Panc1 (cell line): ENCODE measurements at regions not wholly inside any gene's neighbourhood (a gene's known extent, or its start where the extent isn't known, plus 50 kb on each side); places are given as distances from the start of the nearest gene placed in this dataset.

Source experiments
- ATAC-seq: fragments of 200-7000 bp; cut with Tn5 transposase; 2 replicates; pipeline ENCODE4 v1.9.1; 2020; ENCODE audit warnings: mild to moderate bottlenecking, moderate library complexity
- BruUV-seq: library from RNA; stranded (reverse); fragments of 400-500 nt; replicated peaks from 2 replicates; lab custom pipeline; 2021; lab: Mats Ljungman, UMichigan
- CTCF ChIA-PET: fragments of 300-600 bp; sonication (Branson Sonifier 250); formaldehyde crosslinking; loops from one replicate; lab custom pipeline; 2022; ENCODE audit warnings: antibody characterized with exemption; lab: Charles Lee
- POLR2A ChIA-PET: fragments of 300-600 bp; sonication (Branson Sonifier 250); formaldehyde crosslinking; loops from one replicate; lab custom pipeline; 2022; ENCODE audit warnings: antibody characterized with exemption; lab: Charles Lee
- DNase-seq: peaks from one replicate; pipeline ENCODE4 v3.0.0-alpha.2; 2010; ENCODE audit warnings: low read depth, low spot score
- H3K27ac ChIP-seq: 2 replicates; pipeline ENCODE4 v1.5.1; 2011; ENCODE audit warnings: mild to moderate bottlenecking, low read length, inconsistent platforms
- H3K27me3 ChIP-seq: fragments of 200-500 bp; sonication (Bioruptor generic); 2 replicates; pipeline ENCODE4 v1.6.0; 2014; ENCODE audit warnings: low read length, inconsistent platforms; ENCODE audit not compliant: control insufficient read depth, insufficient read depth
- H3K36me3 ChIP-seq: fragments of 200-500 bp; sonication (Bioruptor generic); 2 replicates; pipeline ENCODE4 v1.5.1; 2014; ENCODE audit warnings: inconsistent platforms, mild to moderate bottlenecking, low read length, moderate library complexity; ENCODE audit not compliant: control insufficient read depth, insufficient read depth
- H3K4me1 ChIP-seq: 2 replicates; pipeline ENCODE4 v1.5.1; 2011; ENCODE audit warnings: inconsistent platforms, mild to moderate bottlenecking, low read length, moderate library complexity; ENCODE audit not compliant: control insufficient read depth, insufficient read depth
- H3K4me3 ChIP-seq, 2 experiments: 2 replicates each; pipeline ENCODE4 v1.5.1; 2011 to 2012; ENCODE audit warnings: low read depth in 2 of 2, low read length in 2 of 2, mild to moderate bottlenecking in 2 of 2, inconsistent platforms in 1 of 2, moderate library complexity in 1 of 2
- H3K9me3 ChIP-seq: fragments of 200-500 bp; sonication (Bioruptor generic); 2 replicates; pipeline ENCODE4 v1.5.1; 2014; ENCODE audit warnings: low read depth, mild to moderate bottlenecking, inconsistent platforms, low read length, moderate library complexity; ENCODE audit not compliant: control insufficient read depth, insufficient read depth
- CTCF ChIP-seq: fragments of 450-650 bp; IDR thresholded peaks from 2 replicates; pipeline ENCODE4 v1.5.1; 2017; ENCODE audit warnings: mild to moderate bottlenecking
- POLR2AphosphoS5 ChIP-seq: IDR thresholded peaks from 2 replicates; pipeline ENCODE4 v1.6.1; 2012; ENCODE audit warnings: mild to moderate bottlenecking, low read depth, low read length, moderate library complexity
- SIN3A ChIP-seq: IDR thresholded peaks from 2 replicates; pipeline ENCODE4 v1.6.1; 2012; ENCODE audit warnings: low read depth, mild to moderate bottlenecking, low read length, moderate library complexity, borderline replicate concordance; ENCODE audit not compliant: insufficient read depth
- TCF7L2 ChIP-seq: IDR thresholded peaks from 2 replicates; pipeline ENCODE4 v1.6.1; 2011; ENCODE audit warnings: mild to moderate bottlenecking, low read depth, low read length, inconsistent platforms
- in situ Hi-C: cut with HindIII; loops from 2 replicates; pipeline ENCODE4 v1.10.0; 2016; ENCODE audit warnings: low sequenced_read_pairs, low pct_unique_long_range_greater_than_20kb
- intact Hi-C: fragments of 100-400 bp; cut with micrococcal nuclease; formaldehyde crosslinking; loops from one replicate; pipeline ENCODE4 v1.10.0; 2022; ENCODE audit not compliant: unreplicated experiment
- TF ChIP-seq, protein P1 (sequence below), 2 experiments: IDR thresholded peaks; 2 replicates each; pipeline ENCODE4 v1.6.1; 2011 to 2012; ENCODE audit warnings: low read depth in 2 of 2, control low read depth in 1 of 2, low read length in 1 of 2, mild to moderate bottlenecking in 1 of 2, moderate library complexity in 1 of 2; ENCODE audit not compliant: insufficient read depth in 1 of 2

GRCh38 chr22:22408269-22408668 lies 100.3 kb downstream of the ZNF280B start:
- H3K27ac ChIP-seq, result no peak overlapping the region
- DNase-seq, result no peak
- ChIA-PET POLR2A (no interaction called here), CTCF (interaction anchor here (0.7 kb wide), 1 partner anchor 38 kb away, joined by 3 read pairs; no protein-coding TSS in a partner anchor)
- ATAC-seq, result no peak
- TF ChIP-seq POLR2AphosphoS5 (no peak), TCF7L2 (no peak), CTCF (no peak), SIN3A (no peak)
- TF ChIP-seq, protein P1, sequence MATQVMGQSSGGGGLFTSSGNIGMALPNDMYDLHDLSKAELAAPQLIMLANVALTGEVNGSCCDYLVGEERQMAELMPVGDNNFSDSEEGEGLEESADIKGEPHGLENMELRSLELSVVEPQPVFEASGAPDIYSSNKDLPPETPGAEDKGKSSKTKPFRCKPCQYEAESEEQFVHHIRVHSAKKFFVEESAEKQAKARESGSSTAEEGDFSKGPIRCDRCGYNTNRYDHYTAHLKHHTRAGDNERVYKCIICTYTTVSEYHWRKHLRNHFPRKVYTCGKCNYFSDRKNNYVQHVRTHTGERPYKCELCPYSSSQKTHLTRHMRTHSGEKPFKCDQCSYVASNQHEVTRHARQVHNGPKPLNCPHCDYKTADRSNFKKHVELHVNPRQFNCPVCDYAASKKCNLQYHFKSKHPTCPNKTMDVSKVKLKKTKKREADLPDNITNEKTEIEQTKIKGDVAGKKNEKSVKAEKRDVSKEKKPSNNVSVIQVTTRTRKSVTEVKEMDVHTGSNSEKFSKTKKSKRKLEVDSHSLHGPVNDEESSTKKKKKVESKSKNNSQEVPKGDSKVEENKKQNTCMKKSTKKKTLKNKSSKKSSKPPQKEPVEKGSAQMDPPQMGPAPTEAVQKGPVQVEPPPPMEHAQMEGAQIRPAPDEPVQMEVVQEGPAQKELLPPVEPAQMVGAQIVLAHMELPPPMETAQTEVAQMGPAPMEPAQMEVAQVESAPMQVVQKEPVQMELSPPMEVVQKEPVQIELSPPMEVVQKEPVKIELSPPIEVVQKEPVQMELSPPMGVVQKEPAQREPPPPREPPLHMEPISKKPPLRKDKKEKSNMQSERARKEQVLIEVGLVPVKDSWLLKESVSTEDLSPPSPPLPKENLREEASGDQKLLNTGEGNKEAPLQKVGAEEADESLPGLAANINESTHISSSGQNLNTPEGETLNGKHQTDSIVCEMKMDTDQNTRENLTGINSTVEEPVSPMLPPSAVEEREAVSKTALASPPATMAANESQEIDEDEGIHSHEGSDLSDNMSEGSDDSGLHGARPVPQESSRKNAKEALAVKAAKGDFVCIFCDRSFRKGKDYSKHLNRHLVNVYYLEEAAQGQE (IDR thresholded peaks at IDR 0.05; ENCODE audit: insufficient read depth in 1 of 2, low read depth in 2 of 2, low read length in 1 of 2), result no peak
- H3K9me3 ChIP-seq, result no peaks in the 10 kb centered on the region
- intact Hi-C loops, result no loop called here
- BruUV-seq, result no TSS peak
- no peaks in the 10 kb centered on the region for H3K4me1 ChIP-seq
- in situ Hi-C loops, result no loop called here
- H3K4me3 ChIP-seq, result no peak overlapping the region
- H3K27me3 ChIP-seq, result peaks cover 5% of the 10 kb centered on the region; the same call in 1 of the 2 replicates
- H3K36me3 ChIP-seq, result no peaks in the 10 kb centered on the region

GRCh38 chr22:22408731-22409696 lies 99.5 kb downstream of the ZNF280B start:
- H3K27me3 ChIP-seq, result peaks cover 7% of the 10 kb centered on the region; the same call in 1 of the 2 replicates
- DNase-seq (no peak), ATAC-seq (peak; percentile 90)
- H3K4me1 ChIP-seq, result no peaks in the 10 kb centered on the region
- in situ Hi-C loops, result no loop called here
- ChIA-PET POLR2A (no interaction called here), CTCF (interaction anchor here (0.7 kb wide), 2 partner anchors 39 to 167 kb away, joined by 3 read pairs; no protein-coding TSS in a partner anchor)
- TF ChIP-seq, protein P1 (IDR thresholded peaks at IDR 0.05; ENCODE audit: insufficient read depth in 1 of 2, low read depth in 2 of 2, low read length in 1 of 2), result no peak
- TF ChIP-seq CTCF, result peak; percentile 78
- intact Hi-C loops, result no loop called here
- H3K36me3 ChIP-seq, result no peaks in the 10 kb centered on the region
- BruUV-seq, result no TSS peak
- H3K4me3 ChIP-seq, result no peak overlapping the region
- H3K9me3 ChIP-seq, result no peaks in the 10 kb centered on the region
- H3K27ac ChIP-seq, result no peak overlapping the region
